GM12878 (cell line): ENCODE measurements at regions not wholly inside any gene's neighbourhood (a gene's known extent, or its start where the extent isn't known, plus 50 kb on each side); places are given as distances from the start of the nearest gene placed in this dataset.

ENCODE experiments used
- ATAC-seq: fragments of 200-7000 bp; cut with Tn5 transposase; 3 replicates; pipeline ENCODE4 v1.9.1; 2020; ENCODE audit warnings: mild to moderate bottlenecking, moderate library complexity
- BruUV-seq: library from RNA; stranded (reverse); fragments of 400-500 nt; replicated peaks from 2 replicates; lab custom pipeline; 2021; lab: Mats Ljungman, UMichigan
- CTCF ChIA-PET: fragments of 300-600 bp; sonication (Branson Sonifier 250); formaldehyde crosslinking; extraction: SDS; loops from one replicate; lab custom pipeline; 2021; ENCODE audit warnings: inconsistent platforms; lab: Yijun Ruan, JAX
- POLR2A ChIA-PET: fragments of 350-600 bp; formaldehyde crosslinking; extraction: SDS; loops from one replicate; lab custom pipeline; 2021; ENCODE audit warnings: inconsistent platforms; lab: Charles Lee
- RAD21 ChIA-PET: fragments of 300-600 bp; sonication (Branson Sonifier 250); formaldehyde crosslinking; loops from one replicate; lab custom pipeline; 2023; ENCODE audit warnings: antibody characterized with exemption; ENCODE audit not compliant: unreplicated experiment; lab: Charles Lee
- SMC1A ChIA-PET: fragments of 300-600 bp; sonication (Branson Sonifier 250); formaldehyde crosslinking; loops from one replicate; lab custom pipeline; 2023; ENCODE audit not compliant: unreplicated experiment, uncharacterized antibody; lab: Charles Lee
- DNase-seq: peaks from one replicate; pipeline ENCODE4 v3.0.0-alpha.2; 2011; ENCODE audit warnings: low read depth, low spot score
- FAIRE-seq: peaks from 3 replicates; lab custom pipeline; 2011; peaks lifted over from hg19 to GRCh38; lab: Jason Lieb, UNC
- H2AFZ ChIP-seq: 2 replicates; pipeline ENCODE4 v1.6.0; 2011; ENCODE audit warnings: low read depth, low read length, control low read depth; ENCODE audit not compliant: control insufficient read depth
- H3K27ac ChIP-seq: 2 replicates; pipeline ENCODE4 v1.5.1; 2011; ENCODE audit warnings: control low read depth; ENCODE audit not compliant: control insufficient read depth, insufficient read depth
- H3K27me3 ChIP-seq, 2 experiments: replicated peaks in 1 of 2; 2 replicates each; pipeline versions ENCODE4 v1.6.0 to v1.6.1; 2011; ENCODE audit warnings: low read length in 1 of 2; ENCODE audit not compliant: control insufficient read depth in 2 of 2, insufficient read depth in 2 of 2
- H3K36me3 ChIP-seq, 2 experiments: 2 replicates each; pipeline ENCODE4 v1.5.1; 2011; ENCODE audit warnings: low read length in 1 of 2; ENCODE audit not compliant: control insufficient read depth in 2 of 2, insufficient read depth in 2 of 2
- H3K4me1 ChIP-seq: 2 replicates; pipeline ENCODE4 v1.6.1; 2011; ENCODE audit warnings: mild to moderate bottlenecking, low read length, moderate library complexity, mixed read lengths; ENCODE audit not compliant: control insufficient read depth, insufficient read depth
- H3K4me2 ChIP-seq: 2 replicates; pipeline ENCODE4 v1.6.0; 2011; ENCODE audit warnings: control low read depth; ENCODE audit not compliant: control insufficient read depth, insufficient read depth
- H3K4me3 ChIP-seq: fragments of 200-600 bp; sonication (generic); 2 replicates; pipeline ENCODE4 v1.5.1; 2016
- H3K79me2 ChIP-seq: 2 replicates; pipeline ENCODE4 v1.6.0; 2011; ENCODE audit warnings: low read length; ENCODE audit not compliant: control insufficient read depth, insufficient read depth
- H3K9ac ChIP-seq: 2 replicates; pipeline ENCODE4 v1.8.0; 2011; ENCODE audit warnings: low read length, control low read depth, mixed read lengths; ENCODE audit not compliant: control insufficient read depth, insufficient read depth
- H3K9me3 ChIP-seq: replicated peaks from 3 replicates; pipeline ENCODE4 v1.5.1; 2011; ENCODE audit warnings: mild to moderate bottlenecking, low read length; ENCODE audit not compliant: control insufficient read depth, insufficient read depth
- H4K20me1 ChIP-seq: 2 replicates; pipeline ENCODE4 v1.6.0; 2011; ENCODE audit not compliant: control insufficient read depth, insufficient read depth
- BCL11A ChIP-seq: IDR thresholded peaks from 2 replicates; pipeline ENCODE4 v1.6.1; 2011; ENCODE audit warnings: low read depth, low read length
- CBFB ChIP-seq: IDR thresholded peaks from 2 replicates; pipeline ENCODE4 v1.6.1; 2016; ENCODE audit warnings: antibody characterized with exemption, low read depth
- CREB1 ChIP-seq: IDR thresholded peaks from 2 replicates; pipeline ENCODE4 v1.6.1; 2012; ENCODE audit warnings: low read depth, mild to moderate bottlenecking, inconsistent platforms
- POLR2A ChIP-seq: IDR thresholded peaks from 2 replicates; pipeline ENCODE4 v1.6.1; 2011; ENCODE audit warnings: low read depth, mild to moderate bottlenecking, low read length
- RAD21 ChIP-seq: IDR thresholded peaks from 2 replicates; pipeline ENCODE4 v1.6.1; 2011; ENCODE audit warnings: mild to moderate bottlenecking, low read depth, low read length, moderate library complexity; ENCODE audit not compliant: insufficient read depth
- SKIL ChIP-seq: fragments of 450-650 bp; IDR thresholded peaks from 2 replicates; pipeline ENCODE4 v1.6.1; 2017; ENCODE audit warnings: mild to moderate bottlenecking, low read depth, inconsistent platforms; ENCODE audit not compliant: poor library complexity, severe bottlenecking
- SMAD1 ChIP-seq: fragments of 450-650 bp; IDR thresholded peaks from 2 replicates; pipeline ENCODE4 v1.6.1; 2018; ENCODE audit warnings: mild to moderate bottlenecking, low read depth; ENCODE audit not compliant: partially characterized antibody
- WGBS: methylation state at CpG from one replicate; pipeline ENCODE4 v1.1.6; 2016; ENCODE audit warnings: low lambda C conversion rate; ENCODE audit not compliant: insufficient replicate concordance, insufficient coverage; ENCODE audit errors: missing lambda C conversion rate; 5-methylcytosine and 5-hydroxymethylcytosine counted together
- in situ Hi-C: fragments of 300-500 bp; cut with MboI; formaldehyde crosslinking; loops from 9 replicates; pipeline ENCODE4 v1.14.3; 2018; ENCODE audit warnings: mixed read lengths
- intact Hi-C: fragments of 100-400 bp; cut with micrococcal nuclease; formaldehyde crosslinking; loops from one replicate; pipeline ENCODE4 v1.14.2; 2022; ENCODE audit not compliant: unreplicated experiment
- TF ChIP-seq, protein P1 (sequence below): fragments of 450-650 bp; conservative IDR thresholded peaks from 2 replicates; pipeline ENCODE4 v1.6.1; 2017; ENCODE audit warnings: mild to moderate bottlenecking, moderate library complexity

DNA sequence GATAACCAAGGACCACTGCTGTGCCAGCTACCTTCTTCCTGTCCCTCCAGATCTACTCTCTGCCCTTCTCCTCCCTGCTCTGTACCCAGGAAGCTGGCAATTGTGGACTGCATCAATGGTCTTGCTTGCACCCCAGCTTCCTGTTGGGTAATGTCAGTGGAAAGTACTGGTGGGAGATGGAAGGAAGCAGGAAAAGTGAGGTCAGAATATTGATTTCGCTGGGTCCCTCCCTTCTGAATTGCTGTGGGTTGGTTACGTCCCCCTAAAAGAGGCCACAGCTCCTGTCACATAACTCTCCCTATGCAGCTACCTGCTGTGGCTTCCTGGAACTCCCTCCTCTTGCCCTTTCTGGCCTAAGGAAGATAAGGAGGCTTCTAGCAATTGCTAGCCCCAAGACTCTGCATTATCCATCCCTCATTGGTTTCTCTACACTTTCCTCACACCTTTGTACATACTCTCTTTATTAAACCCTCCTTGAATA lies 81.2 kb downstream of the RASSF10 start:
- no peaks in the 10 kb centered on the region for H3K9me3 ChIP-seq
- H3K9ac ChIP-seq, result no peak overlapping the region
- no peak overlapping the region for H3K27ac ChIP-seq
- no peaks in the 10 kb centered on the region for H3K79me2 ChIP-seq
- intact Hi-C loops (no loop called here), in situ Hi-C loops (no loop called here)
- FAIRE-seq (no peak), ATAC-seq (no peak), DNase-seq (no peak)
- 38% methylated on average over 2 of the region's 2 CpGs for WGBS
- ChIA-PET RAD21 (no interaction called here), POLR2A (interaction anchor here (1.0 kb wide), 1 partner anchor 12 kb away, joined by 3 read pairs; no protein-coding TSS in a partner anchor), SMC1A (interaction anchor here (0.6 to 1.4 kb wide), 2 partner anchors 67 to 125 kb away, joined by 3 to 5 read pairs; no protein-coding TSS in a partner anchor), CTCF (interaction anchor here (0.7 kb wide), 1 partner anchor 38 kb away, joined by 3 read pairs; no protein-coding TSS in a partner anchor)
- H3K27me3 ChIP-seq, result no peaks in the 10 kb centered on the region
- no peak overlapping the region for H3K4me3 ChIP-seq
- TF ChIP-seq, protein P1, sequence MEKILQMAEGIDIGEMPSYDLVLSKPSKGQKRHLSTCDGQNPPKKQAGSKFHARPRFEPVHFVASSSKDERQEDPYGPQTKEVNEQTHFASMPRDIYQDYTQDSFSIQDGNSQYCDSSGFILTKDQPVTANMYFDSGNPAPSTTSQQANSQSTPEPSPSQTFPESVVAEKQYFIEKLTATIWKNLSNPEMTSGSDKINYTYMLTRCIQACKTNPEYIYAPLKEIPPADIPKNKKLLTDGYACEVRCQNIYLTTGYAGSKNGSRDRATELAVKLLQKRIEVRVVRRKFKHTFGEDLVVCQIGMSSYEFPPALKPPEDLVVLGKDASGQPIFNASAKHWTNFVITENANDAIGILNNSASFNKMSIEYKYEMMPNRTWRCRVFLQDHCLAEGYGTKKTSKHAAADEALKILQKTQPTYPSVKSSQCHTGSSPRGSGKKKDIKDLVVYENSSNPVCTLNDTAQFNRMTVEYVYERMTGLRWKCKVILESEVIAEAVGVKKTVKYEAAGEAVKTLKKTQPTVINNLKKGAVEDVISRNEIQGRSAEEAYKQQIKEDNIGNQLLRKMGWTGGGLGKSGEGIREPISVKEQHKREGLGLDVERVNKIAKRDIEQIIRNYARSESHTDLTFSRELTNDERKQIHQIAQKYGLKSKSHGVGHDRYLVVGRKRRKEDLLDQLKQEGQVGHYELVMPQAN, result no peak
- TF ChIP-seq POLR2A (no peak), CBFB (no peak), RAD21 (no peak), CREB1 (no peak), BCL11A (no peak), SMAD1 (no peak), SKIL (no peak)
- H3K4me2 ChIP-seq, result no peak overlapping the region
- H4K20me1 ChIP-seq, result no peaks in the 10 kb centered on the region
- no peaks in the 10 kb centered on the region for H3K36me3 ChIP-seq
- BruUV-seq, result no TSS peak
- H3K4me1 ChIP-seq, result no peaks in the 10 kb centered on the region
- H2AFZ ChIP-seq, result no peak overlapping the region
